ENCODE measurements at regions not wholly inside any gene's neighbourhood (a gene's known extent, or its start where the extent isn't known, plus 50 kb on each side); places are given as distances from the start of the nearest gene placed in this dataset.

DNA sequence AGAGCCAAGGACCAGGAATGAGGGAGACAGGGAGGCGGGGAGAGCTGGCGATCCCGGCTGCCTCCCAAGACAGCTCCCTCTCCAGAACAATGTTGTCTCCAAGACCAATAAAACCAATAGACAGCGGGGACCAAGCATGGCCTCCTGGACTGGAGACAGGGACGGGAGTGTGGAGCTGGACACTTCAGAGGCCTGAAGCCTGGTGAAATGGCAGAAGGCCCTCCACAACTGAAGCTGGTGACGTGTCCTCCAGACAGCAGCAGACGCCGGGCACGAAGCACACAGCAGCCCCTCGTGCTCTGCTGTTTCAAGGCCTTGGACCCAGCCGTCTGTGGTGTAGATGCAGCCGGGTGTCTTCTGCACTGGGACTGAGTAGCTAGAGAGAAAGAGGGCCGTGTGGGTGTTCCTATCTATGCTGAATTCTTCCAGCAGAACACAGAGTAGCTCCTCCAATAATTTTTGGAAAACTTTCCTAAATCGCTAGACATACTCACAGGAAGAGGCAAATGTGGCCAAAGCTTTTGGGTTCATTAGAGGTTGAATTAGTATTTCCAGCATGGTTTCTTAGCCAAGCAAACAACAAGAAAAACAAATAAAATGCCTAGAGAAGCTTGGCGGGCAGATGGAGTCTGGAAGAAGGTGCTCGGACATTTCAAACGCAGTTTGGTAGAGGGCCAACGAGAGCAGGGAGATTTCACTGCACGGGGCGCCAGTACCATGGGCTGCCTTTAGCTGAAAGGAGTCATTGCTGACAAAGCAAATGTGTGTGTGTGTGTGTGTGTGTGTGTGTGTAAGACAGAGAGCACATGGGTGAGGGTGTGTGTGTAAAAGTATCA lies 570.4 kb downstream of the TCERG1L start:
- no peak for FAIRE-seq
- DNase-seq (ENCODE audit: low spot score), result no peak

DNA sequence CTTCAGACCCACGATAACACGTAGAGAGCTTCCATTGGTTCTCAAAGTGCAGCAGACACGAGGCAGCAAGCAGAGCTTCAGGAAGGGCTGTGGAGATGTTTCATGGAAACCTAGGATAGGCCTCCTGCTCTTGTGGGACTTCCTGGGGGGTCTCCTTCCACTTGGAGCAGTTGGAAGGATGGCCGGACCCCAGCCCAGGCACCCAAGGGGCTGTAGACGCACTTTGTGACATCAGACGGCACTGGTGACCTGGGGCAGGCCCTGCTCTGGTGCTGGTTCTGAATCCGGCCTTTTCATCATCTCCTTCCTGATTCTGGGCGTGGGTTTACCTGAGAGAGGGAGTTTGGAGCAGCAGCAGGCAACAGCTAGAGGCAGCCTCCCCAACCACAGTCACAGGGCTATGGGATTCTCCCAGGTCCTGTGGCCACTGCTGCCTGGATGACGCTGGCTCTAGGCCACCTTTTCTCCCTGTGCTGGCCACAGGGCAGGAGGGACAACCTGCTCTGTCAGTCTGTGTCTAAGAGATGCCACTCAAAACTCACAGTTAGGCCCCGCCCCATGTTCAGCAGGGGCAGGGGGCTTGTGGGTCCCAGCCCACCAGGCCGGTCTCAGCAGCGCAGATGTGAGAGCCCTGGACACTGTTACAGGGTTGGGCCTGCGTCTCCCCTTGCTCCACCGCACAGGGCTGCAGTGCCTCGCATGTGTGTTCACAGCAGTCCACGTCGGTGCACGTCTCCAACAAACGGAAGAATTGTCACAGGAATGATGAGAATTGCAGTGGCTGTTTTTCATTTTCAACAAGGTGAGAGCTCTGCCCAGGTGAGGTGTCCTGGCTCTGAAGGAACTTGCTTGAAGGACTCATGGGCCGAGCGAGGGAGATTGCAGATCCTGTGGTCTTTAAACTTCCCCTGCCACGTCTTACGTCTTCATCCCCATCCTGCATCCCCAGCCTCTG lies 569.3 kb downstream of the TCERG1L start:
- DNase-seq (ENCODE audit: low spot score) (no peak), FAIRE-seq (no peak)

DNA sequence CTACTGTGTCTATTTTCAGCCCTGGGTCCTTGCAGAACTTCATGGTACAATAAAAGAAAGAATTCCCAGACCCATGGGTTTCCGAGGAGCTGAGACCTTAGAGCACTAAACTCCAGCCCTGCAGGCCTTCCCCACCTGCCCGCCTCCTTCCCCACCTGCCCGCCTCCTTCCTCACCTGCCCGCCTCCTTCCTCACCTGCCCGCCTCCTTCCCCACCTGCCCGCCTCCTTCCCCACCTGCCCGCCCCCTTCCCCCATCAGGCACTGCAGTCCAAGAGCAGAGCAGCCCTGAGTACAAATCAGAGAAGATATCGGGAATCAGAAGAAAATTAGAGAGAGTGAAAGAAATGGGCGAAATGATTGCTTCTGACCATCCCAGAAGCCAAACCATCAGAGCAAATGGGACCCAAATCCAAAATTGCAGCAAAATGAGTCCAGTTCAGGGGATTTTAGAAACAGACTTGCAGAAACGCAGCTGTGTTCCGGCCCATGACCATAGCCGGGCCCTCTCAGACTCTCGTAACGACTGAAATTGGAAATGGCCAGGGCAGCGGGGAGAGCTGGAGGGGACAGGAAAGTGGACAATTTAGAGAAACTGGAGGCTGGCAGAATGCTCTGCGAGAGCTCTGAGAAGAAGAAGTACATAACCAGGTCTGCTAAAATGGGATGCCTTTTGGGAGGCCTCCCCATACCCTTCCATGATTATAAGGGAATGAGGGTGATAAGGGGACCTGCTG lies 568.4 kb downstream of the TCERG1L start:
- FAIRE-seq (no peak), DNase-seq (ENCODE audit: low spot score) (no peak)

DNA sequence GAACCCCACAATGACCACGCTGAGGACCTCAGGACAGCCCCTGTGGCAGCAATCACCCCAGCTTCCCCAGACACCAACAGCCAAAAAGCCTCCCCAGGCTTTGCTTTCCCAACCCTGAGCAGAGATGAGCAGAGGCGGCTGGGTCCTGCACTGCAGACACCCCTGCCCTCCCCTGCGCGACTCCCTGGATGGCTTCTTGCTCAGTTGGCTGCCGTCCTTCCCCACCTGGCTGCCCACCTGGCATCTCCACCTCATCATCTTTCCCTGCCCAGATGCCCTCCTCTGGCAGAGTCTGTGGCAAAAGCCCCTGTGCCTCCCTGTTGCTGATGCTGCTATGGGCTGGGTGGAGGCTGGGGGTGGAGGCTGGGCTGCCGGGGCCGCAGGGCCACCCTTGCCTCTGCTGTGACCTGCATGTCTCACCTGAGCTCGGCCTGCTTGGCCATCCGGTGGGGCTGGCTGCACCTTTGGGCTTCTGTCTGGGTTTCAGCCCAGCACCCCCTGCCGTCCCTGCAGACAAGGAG lies 567.7 kb downstream of the TCERG1L start:
- FAIRE-seq, result no peak
- no peak for DNase-seq (ENCODE audit: low spot score)

DNA sequence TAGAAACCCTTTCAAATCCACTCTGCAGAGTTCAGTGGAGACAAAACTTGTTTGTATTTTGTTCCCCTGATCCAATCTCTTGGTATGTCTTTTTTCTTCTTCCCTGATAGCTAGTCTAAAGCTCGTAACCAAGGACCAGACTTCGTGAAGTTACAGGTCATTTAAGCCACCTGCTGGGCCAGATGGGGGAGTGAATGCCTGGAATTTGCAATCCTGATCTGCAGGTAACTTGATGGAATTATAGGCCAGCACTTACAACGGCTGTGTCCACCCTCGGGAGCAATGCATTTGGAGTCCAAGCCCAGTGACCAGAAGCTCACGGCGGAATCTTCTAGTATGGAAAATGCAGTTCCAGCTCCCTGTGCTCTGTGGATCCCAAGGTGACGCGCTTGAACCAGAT lies 566.9 kb downstream of the TCERG1L start:
- FAIRE-seq (no peak), DNase-seq (ENCODE audit: low spot score) (no peak)

DNA sequence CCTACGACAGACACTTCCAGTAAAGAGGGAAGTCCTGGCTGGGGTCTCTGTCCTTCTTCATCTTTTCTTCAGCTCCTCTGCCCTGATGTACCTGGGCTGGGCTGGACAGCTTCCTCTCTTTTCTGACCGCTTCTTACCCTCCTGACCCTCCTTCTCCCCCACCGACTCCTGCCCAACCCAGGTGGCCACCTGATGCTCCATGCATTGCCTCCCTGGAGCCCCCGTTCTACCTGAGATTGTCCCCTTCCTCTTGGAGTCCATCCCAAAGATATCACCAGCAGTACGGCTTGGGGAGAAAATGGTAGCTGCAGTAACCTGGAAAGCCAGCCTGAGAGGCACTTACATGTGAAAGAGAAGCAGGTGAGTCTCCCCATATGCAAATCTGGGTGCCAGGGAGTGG lies 566.3 kb downstream of the TCERG1L start:
- FAIRE-seq, result no peak
- DNase-seq (ENCODE audit: low spot score), result no peak

DNA sequence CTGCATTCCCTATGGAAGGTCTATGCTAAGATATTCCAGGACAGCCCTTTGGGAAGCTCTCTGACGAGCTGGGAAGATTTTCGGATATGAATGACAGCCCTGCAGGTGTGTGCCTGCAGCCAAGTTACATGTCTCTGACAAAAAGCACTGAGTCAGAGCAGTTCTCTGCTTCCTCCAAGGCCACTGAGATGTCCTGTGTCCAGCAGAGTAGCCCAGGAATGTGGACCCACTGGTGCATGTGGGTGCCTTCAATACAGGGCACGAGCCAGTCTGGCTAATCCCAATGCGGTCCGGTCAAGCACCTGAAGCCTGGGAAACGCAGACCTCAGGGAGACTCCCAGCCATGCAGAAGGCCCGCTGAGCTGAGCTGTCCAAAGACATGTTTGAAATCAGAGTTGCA lies 565.7 kb downstream of the TCERG1L start:
- FAIRE-seq, result no peak

DNA sequence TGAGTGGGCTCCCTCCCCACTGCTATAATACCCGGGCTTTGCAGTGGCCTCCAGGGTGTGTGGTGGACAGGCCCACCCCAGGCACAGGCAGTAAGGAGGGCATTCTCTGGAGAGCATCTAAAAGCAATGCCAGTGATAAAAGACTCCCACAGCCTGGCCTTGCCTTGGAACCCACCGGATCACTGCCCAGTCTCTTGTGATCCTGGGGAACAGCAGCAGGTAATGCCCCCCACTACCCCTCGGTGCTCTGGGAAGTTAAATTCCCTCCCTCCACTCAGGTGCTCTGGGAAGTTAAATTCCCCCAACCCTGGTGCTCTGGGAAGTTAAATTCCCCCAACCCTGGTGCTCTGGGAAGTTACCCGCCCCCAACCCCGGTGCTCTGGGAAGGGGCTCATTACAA lies 565.2 kb downstream of the TCERG1L start:
- DNase-seq (ENCODE audit: low spot score) (no peak), FAIRE-seq (no peak)

More for the DNA sequence above, 565.7 kb downstream of the TCERG1L start:
- no peak for DNase-seq (ENCODE audit: low spot score)

DNA sequence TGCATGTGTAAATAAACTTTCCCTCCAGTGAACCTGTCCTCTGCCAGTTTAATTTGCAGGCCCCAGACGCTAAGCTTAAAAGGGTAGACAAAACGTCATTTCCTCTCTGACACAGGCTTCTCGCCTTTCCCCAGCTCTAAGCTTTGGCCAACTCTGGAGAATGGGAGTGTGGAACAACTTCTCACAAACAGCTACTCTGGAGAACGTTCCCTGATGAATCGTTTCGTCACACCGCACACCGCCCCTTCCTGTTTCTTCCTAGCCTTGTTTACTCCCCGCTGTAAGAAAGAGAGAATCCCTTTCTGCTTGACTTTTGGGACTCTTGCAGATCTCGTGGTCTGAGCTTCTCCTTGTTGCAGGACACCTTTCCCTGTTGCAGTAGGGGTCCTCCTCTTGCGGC lies 564.2 kb downstream of the TCERG1L start:
- FAIRE-seq, result no peak

DNA sequence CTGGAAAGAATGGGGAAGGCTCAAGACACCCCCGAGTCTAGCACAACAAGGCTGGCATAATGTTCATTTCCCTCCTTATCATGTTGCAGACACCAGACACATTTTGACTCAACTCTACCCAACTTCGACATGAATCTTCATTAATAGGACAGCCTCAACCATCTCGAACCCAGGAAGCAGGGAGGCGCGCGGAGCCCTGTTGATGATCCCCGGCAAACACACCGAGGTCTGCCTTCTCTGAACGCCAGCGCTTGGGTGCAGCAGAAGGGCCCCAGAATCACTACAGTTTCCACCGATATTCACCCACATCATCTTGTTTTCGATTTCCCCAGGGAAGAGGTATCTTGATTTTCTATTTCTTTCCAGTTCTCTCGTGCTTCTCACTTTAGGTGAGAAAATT lies 563.6 kb downstream of the TCERG1L start:
- FAIRE-seq, result no peak
- no peak for DNase-seq (ENCODE audit: low spot score)

More for the DNA sequence above, 564.2 kb downstream of the TCERG1L start:
- no peak for DNase-seq (ENCODE audit: low spot score)

DNA sequence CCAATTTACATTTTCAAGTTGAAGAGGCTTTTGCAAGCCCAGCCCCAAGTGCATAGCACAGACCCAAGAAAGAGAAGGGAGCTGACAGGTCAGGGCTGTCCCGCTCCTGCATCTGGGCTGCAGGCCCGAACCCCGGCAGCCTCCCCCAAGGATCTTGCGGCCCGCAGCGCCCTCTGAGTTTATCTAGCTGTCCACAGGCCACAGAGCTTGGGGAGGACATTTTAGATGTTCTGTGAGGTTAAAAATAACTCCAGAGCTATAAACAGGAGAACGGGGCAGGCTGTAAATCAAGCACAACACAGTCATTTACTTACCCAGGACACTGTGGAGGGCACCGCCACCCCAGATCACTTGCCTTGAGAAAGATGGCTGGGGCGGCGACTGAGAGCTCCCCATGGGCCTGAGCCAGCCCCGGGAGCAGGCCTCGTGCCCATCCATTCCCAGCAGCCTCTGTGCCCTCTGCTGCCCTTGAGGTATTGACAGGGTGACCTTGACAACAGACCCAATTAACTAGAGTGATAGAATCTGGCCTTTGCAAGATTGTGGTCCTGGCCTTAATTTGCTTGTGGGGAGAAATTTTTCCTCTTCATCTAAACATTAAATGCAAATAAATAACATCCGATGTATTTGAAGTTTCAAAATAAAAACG lies 563.0 kb downstream of the TCERG1L start:
- FAIRE-seq (no peak), DNase-seq (ENCODE audit: low spot score) (no peak)

DNA sequence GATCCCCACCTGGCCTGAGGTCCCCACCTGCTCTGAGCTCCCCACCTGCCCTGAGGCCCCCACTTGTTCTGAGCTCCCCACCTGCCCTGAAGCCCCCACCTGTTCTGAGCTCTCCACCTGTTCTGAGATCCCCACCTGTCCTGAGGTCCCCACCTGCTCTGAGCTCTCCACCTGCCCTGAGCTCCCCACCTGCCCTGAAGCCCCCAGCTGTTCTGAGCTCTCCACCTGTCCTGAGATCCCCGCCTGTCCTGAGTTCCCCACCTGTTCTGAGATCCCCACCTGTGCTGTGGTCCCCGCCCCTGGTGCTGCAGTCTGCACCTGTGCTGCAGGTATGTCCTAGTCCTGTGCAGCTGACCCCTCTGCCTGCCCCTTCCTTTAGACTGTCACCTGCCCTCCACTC lies 561.6 kb downstream of the TCERG1L start:
- no peak for DNase-seq (ENCODE audit: low spot score)
- FAIRE-seq, result no peak

DNA sequence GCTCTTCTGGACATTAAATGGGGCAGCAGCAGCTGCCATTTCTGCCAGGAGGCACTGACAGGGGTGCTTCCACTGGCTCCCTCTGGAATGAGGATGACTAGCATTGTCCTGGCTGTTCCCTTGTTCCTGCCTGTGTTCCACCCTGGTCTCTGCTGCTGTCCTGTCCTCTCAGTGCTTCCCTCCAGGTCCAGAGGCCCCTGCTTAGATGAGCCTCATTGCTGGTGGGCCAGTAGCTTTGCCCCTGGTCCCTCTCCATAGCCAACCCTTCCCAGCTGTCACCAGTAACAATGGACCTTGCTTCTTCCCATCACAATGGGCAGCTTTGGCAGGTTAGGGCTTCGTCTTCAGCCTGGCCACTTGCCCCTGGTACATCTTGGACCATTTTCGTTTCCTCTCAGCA lies 561.1 kb downstream of the TCERG1L start:
- FAIRE-seq (no peak), DNase-seq (ENCODE audit: low spot score) (no peak)

DNA sequence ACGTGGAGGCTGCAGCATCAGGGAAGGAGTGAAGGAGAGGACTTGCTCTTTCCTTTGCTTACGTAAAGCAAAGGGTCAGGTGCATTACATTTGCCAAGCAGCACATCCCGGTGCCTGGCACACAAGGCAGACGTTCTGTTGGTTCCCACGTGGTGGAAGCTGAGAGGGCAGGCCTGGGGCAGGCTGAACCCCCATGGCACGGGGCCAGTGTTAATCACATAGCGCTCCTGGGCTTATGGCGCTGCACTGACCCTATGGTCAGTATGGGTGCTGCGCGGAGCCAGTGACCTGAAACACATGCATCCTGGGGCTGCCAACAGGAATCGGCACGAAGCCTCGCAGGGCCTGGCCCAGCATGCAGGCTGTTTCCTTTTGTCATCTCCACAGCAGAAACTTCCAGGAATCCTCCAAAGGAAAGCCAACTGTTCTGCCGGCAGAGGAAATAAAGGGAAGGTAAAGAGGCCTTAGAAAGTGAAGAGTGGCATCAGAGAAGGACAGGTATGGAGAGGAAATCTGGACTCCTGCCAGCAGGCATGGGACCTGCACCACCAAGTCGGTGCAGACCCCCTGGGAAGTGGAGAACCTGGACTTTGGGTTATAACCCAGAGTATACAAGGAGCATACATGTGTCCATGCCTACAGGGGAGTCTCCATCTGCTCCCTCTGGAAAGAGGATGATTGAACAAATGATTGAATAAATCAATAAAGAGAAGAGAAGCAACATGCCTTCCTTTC lies 560.2 kb downstream of the TCERG1L start:
- DNase-seq (ENCODE audit: low spot score) (no peak), FAIRE-seq (no peak)

DNA sequence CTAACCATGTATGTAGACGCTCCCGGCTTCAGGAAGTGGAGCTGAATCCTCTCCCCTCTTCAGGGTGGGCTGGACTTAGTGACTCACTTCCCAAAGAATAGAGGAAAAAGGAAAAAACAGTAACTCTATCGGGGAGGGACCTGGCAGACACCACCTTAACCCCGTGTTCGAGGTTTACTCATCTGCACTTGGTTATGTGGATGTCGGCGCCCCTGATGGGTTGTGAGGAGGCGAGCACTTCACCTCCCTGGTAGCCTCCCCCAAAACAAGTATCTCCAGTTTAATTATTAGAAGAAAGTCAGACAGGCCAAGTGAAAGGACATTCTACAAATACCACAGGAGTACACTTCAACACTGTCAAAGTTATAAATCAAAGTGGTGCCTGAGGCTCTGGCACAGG lies 559.7 kb downstream of the TCERG1L start:
- DNase-seq (ENCODE audit: low spot score) (no peak), FAIRE-seq (no peak)

DNA sequence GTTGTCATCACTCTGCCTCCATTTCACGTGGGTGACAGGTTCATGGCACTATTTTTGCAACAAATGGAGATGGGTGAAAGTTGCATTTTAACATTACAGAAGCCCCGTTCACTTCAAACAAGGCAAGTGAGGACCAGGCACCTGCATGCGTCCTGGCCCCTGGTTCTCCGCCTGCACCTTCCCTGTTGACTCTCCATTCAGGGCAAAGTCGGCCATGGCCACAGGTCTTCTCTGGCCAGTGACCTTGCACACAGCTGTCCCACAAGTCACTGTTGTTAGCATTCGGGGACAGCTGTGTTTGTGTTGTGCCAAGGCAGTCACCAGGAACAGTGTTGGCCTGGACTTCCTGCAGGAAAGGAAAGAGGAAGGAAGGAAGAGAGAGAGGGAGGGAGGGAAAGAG lies 554.9 kb downstream of the TCERG1L start:
- DNase-seq (ENCODE audit: low spot score) (no peak), FAIRE-seq (no peak)

DNA sequence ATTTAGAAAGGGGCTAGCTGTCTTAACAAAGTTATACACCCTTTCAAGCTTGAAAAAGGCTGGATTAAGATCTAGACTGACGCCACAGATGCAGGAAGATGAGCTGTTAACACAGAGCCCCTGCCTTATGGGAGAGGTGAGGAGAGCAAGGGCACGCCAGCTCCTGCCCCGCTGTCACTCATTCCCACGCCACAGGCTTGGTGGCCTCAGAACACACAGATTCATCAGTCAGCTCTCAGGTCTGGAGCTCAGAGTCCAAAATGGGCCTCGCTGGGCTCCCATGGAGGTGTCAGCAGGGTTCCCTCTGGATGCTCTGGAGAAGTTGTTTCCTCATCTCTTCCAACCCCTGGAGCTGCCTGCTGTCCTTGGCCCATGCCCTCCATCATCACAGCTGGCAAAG lies 554.2 kb downstream of the TCERG1L start:
- no peak for FAIRE-seq
- DNase-seq (ENCODE audit: low spot score), result no peak

DNA sequence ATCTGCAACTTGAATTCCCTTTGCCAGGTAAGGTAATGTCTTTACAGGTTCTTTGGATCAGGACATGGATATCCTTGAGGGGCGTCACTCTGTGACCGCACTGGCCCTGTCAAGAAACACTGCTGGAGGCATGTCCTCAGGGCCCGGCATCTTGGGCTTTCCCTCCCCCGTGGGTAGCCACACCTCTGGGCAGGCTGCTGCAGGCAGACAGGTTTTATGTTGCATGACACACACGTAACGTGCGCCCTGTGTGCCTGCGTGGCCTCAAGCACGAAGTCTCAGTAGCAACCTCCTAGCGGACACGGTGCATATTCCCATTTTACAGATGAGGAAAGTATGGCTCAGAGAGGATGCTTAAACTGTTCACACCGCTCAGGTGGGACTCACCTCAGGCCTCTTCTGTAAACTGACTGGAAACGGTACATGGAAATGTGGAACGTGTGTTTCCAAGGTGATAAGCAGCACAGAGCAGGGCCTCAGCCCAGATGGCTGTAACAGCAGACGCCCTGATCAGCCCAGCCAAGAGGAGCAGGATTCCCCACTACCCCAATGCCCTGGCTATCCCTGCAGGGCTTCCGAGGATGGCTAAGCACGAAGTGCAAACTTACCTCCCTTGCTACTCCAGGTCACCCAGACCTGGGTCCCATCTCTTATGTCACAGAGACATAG lies 553.6 kb downstream of the TCERG1L start:
- FAIRE-seq, result no peak
- DNase-seq (ENCODE audit: low spot score), result no peak

DNA sequence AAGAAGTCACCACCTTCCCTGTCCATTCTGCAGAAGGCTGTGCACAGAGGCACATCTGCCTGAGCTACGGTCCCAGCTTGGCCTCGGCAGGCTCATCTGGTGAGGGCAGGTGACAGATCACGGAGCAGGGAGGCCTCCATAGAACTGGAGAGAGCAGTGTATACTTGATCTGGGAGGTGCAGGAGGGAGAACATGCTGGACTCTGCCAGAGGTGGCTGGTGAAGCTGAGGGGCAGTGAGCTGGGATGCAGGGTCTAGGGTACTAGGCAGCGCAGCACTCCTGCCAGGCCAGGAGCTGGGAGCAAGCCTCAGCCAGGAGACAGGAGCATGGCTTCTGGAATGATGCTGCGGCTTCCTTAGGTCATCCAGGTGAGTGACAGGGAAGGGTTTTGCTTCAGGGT lies 553.0 kb downstream of the TCERG1L start:
- DNase-seq (ENCODE audit: low spot score), result no peak
- no peak for FAIRE-seq
